ENCODE measurements at regions not wholly inside any gene's neighbourhood (a gene's known extent, or its start where the extent isn't known, plus 50 kb on each side); places are given as distances from the start of the nearest gene placed in this dataset.

DNA sequence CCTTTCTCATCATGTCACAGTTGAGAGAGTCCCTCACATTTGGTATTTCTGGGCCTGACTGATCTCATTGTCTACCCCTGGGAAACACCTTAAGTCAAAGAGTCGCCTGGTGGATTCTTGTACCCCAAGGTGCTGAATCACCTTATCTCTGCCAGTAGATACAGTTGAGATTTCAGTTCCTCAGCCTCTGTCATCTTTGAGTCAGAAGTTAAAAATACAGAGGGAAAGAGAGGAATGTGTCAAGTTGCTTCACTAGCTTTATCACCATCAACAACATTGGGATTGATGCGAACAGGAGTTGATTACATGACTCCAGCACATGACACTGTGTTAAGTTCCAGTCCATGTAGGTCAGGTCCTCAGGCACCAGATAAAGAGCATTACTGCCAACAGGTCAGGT lies 513.0 kb downstream of the NUF2 start:
- TF ChIP-seq, protein P1, sequence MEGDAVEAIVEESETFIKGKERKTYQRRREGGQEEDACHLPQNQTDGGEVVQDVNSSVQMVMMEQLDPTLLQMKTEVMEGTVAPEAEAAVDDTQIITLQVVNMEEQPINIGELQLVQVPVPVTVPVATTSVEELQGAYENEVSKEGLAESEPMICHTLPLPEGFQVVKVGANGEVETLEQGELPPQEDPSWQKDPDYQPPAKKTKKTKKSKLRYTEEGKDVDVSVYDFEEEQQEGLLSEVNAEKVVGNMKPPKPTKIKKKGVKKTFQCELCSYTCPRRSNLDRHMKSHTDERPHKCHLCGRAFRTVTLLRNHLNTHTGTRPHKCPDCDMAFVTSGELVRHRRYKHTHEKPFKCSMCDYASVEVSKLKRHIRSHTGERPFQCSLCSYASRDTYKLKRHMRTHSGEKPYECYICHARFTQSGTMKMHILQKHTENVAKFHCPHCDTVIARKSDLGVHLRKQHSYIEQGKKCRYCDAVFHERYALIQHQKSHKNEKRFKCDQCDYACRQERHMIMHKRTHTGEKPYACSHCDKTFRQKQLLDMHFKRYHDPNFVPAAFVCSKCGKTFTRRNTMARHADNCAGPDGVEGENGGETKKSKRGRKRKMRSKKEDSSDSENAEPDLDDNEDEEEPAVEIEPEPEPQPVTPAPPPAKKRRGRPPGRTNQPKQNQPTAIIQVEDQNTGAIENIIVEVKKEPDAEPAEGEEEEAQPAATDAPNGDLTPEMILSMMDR (conservative IDR thresholded peaks at IDR 0.05 in 1 of 2, IDR thresholded peaks at IDR 0.05 in 1 of 2; ENCODE audit: extremely low read depth in 1 of 2, insufficient read depth in 1 of 2, low read depth in 1 of 2, low read length in 2 of 2), result no peak
- TF ChIP-seq EZH2 (IDR thresholded peaks at IDR 0.05; ENCODE audit: borderline replicate concordance, low read length), result no peak
